HCT116 (cell line): ENCODE measurements at regions not wholly inside any gene's neighbourhood (a gene's known extent, or its start where the extent isn't known, plus 50 kb on each side); places are given as distances from the start of the nearest gene placed in this dataset.

Source experiments
- CTCF ChIP-seq, 3 experiments: fragments of 200-600 bp in 1 of 3; sonication (generic) in 1 of 3; IDR thresholded peaks in 2 of 3; conservative IDR thresholded peaks in 1 of 3; 2 replicates each; pipeline ENCODE4 v1.5.1; 2012 to 2017; ENCODE audit warnings: low read depth in 2 of 3, low read length in 2 of 3, antibody characterized with exemption in 1 of 3, borderline replicate concordance in 1 of 3, control low read depth in 1 of 3, mild to moderate bottlenecking in 1 of 3, mixed read lengths in 1 of 3, mixed run types in 1 of 3, moderate library complexity in 1 of 3; ENCODE audit not compliant: insufficient read depth in 1 of 3
- JUND ChIP-seq: IDR thresholded peaks from 2 replicates; pipeline ENCODE4 v1.6.1; 2012
- MAX ChIP-seq: IDR thresholded peaks from 2 replicates; pipeline ENCODE4 v1.6.1; 2012
- POLR2A ChIP-seq: IDR thresholded peaks from 2 replicates; pipeline ENCODE4 v1.7.0; 2011; ENCODE audit warnings: borderline replicate concordance; ENCODE audit not compliant: insufficient read depth, insufficient read length; ENCODE audit errors: extremely low read depth
- POLR2AphosphoS5 ChIP-seq: IDR thresholded peaks from 2 replicates; pipeline ENCODE4 v1.6.1; 2011; ENCODE audit warnings: mild to moderate bottlenecking, low read depth, low read length, moderate library complexity
- SIN3A ChIP-seq: IDR thresholded peaks from 2 replicates; pipeline ENCODE4 v1.6.1; 2012; ENCODE audit warnings: low read depth

- TF ChIP-seq MAX (0 out of 2 replicates have a peak, but pooled peaks have one; percentile 55), CTCF (IDR thresholded peaks at IDR 0.05 in 2 of 3, conservative IDR thresholded peaks at IDR 0.05 in 1 of 3; ENCODE audit: borderline replicate concordance in 1 of 3, insufficient read depth in 1 of 3, low read depth in 2 of 3, low read length in 2 of 3) (no peak), POLR2A (no peak), JUND (no peak), SIN3A (no peak), POLR2AphosphoS5 (no peak)
These were observed 198.8 kb downstream of the AUH start for GRCh38 chr9:91162784-91163443.
